WTC11 (cell line): ENCODE measurements at regions not wholly inside any gene's neighbourhood (a gene's known extent, or its start where the extent isn't known, plus 50 kb on each side); places are given as distances from the start of the nearest gene placed in this dataset.

Experiments used
- ESRRA ChIP-seq: sonication (generic); formaldehyde crosslinking; IDR thresholded peaks from 2 replicates; pipeline ENCODE4 v1.8.1; 2022; ENCODE audit warnings: mild to moderate bottlenecking, missing genetic modification reagents, borderline replicate concordance
- TP53 ChIP-seq: sonication (generic); formaldehyde crosslinking; IDR thresholded peaks from 2 replicates; pipeline ENCODE4 v1.8.1; 2023; ENCODE audit warnings: mild to moderate bottlenecking, missing genetic modification reagents
- TF ChIP-seq, protein P1 (sequence below): sonication (generic); formaldehyde crosslinking; conservative IDR thresholded peaks from 2 replicates; pipeline ENCODE4 v1.8.1; 2023; ENCODE audit warnings: mild to moderate bottlenecking, low read depth, missing genetic modification reagents, moderate library complexity
- TF ChIP-seq, protein P2 (sequence below): sonication (generic); formaldehyde crosslinking; IDR thresholded peaks from 2 replicates; pipeline ENCODE4 v1.8.0; 2022; ENCODE audit warnings: mild to moderate bottlenecking, missing genetic modification reagents
- TF ChIP-seq, protein P3 (sequence below): fragments of 200-600 bp; IDR thresholded peaks from 2 replicates; pipeline ENCODE4 v1.8.0; 2022; ENCODE audit warnings: antibody characterized with exemption
- TF ChIP-seq, protein P4 (sequence below): fragments of 250-450 bp; sonication (Bioruptor Pico); IDR thresholded peaks from 2 replicates; pipeline ENCODE4 v1.9.0; 2021; ENCODE audit warnings: mild to moderate bottlenecking

DNA sequence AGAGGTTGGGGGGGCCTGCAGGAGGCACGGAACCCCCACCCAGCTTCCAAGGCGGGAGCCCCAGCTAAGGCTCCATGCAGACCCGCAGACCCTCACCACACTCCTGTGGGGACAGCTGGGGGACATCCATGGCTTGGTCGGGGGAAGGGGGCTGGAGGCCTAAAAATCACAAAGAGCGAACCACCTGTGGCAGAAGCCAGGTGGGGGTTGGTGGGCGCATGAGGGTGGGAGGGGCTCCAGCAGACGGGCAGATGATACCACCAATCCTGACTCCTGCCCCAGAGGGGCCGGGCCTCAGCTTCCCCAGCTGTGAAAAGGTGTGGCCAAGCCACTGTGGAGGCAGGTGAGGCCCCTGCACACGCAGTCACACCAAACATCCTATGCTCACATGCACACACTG lies 111.6 kb downstream of the FAM53A start:
- TF ChIP-seq, protein P1, sequence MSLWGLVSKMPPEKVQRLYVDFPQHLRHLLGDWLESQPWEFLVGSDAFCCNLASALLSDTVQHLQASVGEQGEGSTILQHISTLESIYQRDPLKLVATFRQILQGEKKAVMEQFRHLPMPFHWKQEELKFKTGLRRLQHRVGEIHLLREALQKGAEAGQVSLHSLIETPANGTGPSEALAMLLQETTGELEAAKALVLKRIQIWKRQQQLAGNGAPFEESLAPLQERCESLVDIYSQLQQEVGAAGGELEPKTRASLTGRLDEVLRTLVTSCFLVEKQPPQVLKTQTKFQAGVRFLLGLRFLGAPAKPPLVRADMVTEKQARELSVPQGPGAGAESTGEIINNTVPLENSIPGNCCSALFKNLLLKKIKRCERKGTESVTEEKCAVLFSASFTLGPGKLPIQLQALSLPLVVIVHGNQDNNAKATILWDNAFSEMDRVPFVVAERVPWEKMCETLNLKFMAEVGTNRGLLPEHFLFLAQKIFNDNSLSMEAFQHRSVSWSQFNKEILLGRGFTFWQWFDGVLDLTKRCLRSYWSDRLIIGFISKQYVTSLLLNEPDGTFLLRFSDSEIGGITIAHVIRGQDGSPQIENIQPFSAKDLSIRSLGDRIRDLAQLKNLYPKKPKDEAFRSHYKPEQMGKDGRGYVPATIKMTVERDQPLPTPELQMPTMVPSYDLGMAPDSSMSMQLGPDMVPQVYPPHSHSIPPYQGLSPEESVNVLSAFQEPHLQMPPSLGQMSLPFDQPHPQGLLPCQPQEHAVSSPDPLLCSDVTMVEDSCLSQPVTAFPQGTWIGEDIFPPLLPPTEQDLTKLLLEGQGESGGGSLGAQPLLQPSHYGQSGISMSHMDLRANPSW (CRISPR knock-in tag) = no peak
- TF ChIP-seq, protein P2, sequence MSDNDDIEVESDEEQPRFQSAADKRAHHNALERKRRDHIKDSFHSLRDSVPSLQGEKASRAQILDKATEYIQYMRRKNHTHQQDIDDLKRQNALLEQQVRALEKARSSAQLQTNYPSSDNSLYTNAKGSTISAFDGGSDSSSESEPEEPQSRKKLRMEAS = no peak
- TF ChIP-seq, protein P3, sequence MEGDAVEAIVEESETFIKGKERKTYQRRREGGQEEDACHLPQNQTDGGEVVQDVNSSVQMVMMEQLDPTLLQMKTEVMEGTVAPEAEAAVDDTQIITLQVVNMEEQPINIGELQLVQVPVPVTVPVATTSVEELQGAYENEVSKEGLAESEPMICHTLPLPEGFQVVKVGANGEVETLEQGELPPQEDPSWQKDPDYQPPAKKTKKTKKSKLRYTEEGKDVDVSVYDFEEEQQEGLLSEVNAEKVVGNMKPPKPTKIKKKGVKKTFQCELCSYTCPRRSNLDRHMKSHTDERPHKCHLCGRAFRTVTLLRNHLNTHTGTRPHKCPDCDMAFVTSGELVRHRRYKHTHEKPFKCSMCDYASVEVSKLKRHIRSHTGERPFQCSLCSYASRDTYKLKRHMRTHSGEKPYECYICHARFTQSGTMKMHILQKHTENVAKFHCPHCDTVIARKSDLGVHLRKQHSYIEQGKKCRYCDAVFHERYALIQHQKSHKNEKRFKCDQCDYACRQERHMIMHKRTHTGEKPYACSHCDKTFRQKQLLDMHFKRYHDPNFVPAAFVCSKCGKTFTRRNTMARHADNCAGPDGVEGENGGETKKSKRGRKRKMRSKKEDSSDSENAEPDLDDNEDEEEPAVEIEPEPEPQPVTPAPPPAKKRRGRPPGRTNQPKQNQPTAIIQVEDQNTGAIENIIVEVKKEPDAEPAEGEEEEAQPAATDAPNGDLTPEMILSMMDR = no peak
- TF ChIP-seq, protein P4, sequence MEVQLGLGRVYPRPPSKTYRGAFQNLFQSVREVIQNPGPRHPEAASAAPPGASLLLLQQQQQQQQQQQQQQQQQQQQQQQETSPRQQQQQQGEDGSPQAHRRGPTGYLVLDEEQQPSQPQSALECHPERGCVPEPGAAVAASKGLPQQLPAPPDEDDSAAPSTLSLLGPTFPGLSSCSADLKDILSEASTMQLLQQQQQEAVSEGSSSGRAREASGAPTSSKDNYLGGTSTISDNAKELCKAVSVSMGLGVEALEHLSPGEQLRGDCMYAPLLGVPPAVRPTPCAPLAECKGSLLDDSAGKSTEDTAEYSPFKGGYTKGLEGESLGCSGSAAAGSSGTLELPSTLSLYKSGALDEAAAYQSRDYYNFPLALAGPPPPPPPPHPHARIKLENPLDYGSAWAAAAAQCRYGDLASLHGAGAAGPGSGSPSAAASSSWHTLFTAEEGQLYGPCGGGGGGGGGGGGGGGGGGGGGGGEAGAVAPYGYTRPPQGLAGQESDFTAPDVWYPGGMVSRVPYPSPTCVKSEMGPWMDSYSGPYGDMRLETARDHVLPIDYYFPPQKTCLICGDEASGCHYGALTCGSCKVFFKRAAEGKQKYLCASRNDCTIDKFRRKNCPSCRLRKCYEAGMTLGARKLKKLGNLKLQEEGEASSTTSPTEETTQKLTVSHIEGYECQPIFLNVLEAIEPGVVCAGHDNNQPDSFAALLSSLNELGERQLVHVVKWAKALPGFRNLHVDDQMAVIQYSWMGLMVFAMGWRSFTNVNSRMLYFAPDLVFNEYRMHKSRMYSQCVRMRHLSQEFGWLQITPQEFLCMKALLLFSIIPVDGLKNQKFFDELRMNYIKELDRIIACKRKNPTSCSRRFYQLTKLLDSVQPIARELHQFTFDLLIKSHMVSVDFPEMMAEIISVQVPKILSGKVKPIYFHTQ (CRISPR knock-in tag) = no peak
- no peak for TF ChIP-seq ESRRA (CRISPR knock-in tag)
- no peak for TF ChIP-seq TP53 (CRISPR knock-in tag)
